Body of pancreas (tissue), 4 donors: ENCODE measurements at regions not wholly inside any gene's neighbourhood (a gene's known extent, or its start where the extent isn't known, plus 50 kb on each side); places are given as distances from the start of the nearest gene placed in this dataset.

ENCODE experiments used
- ATAC-seq: fragments of 150-250 bp; one replicate; pipeline ENCODE4 v1.9.1; 2016
- DNase-seq, 4 donors: peaks; one replicate each; pipeline ENCODE4 v3.0.0-alpha.2; 2019
- H3K27ac ChIP-seq, 4 donors: fragments of 200-600 bp; sonication (generic); 1 replicate in 3 of 4; 2 replicates in 1 of 4; pipeline versions ENCODE4 v1.5.1 to v1.6.1; 2016 to 2019; ENCODE audit warnings: mild to moderate bottlenecking in 1 of 4, mixed read lengths in 1 of 4, moderate library complexity in 1 of 4
- H3K27me3 ChIP-seq, 2 donors: fragments of 200-600 bp; sonication (generic); one replicate each; pipeline ENCODE4 v1.6.0; 2016; ENCODE audit warnings: mild to moderate bottlenecking in 1 of 2
- H3K36me3 ChIP-seq, 2 donors: fragments of 200-600 bp; sonication (generic); replicated peaks in 1 of 2; 2 replicates each; pipeline ENCODE4 v1.5.1; 2016; ENCODE audit warnings: low read depth in 2 of 2; ENCODE audit not compliant: insufficient read depth in 1 of 2
- H3K4me1 ChIP-seq: fragments of 200-600 bp; sonication (generic); one replicate; pipeline ENCODE4 v1.6.0; 2016
- H3K4me3 ChIP-seq, 2 donors: fragments of 200-600 bp; sonication (generic); 1 replicate in 1 of 2; 2 replicates in 1 of 2; pipeline ENCODE4 v1.5.1; 2016 to 2019
- H3K9me3 ChIP-seq, 3 donors: fragments of 200-600 bp; sonication (generic); 1 replicate in 2 of 3; 2 replicates in 1 of 3; pipeline ENCODE4 v1.5.1; 2016
- POLR2A ChIP-seq, 3 donors: fragments of 450-650 bp; IDR thresholded peaks; one replicate each; pipeline ENCODE4 v1.6.1; 2016; ENCODE audit warnings: antibody characterized with exemption in 3 of 3, mild to moderate bottlenecking in 2 of 3
- WGBS, 2 donors: methylation state at CpG; one replicate each; pipeline ENCODE4 v1.1.5; 2017; 5-methylcytosine and 5-hydroxymethylcytosine counted together
- intact Hi-C: fragments of 100-400 bp; cut with DNase I; formaldehyde crosslinking; loops from one replicate; pipeline ENCODE4 v1.15.1; 2023
- TF ChIP-seq, protein P1 (sequence below), 7 experiments: fragments of 450-650 bp in 4 of 7; fragments of 200-600 bp in 3 of 7; sonication (generic) in 3 of 7; IDR thresholded peaks; one replicate each; pipeline ENCODE4 v1.5.1; 2016 to 2019; ENCODE audit warnings: antibody characterized with exemption in 7 of 7

DNA sequence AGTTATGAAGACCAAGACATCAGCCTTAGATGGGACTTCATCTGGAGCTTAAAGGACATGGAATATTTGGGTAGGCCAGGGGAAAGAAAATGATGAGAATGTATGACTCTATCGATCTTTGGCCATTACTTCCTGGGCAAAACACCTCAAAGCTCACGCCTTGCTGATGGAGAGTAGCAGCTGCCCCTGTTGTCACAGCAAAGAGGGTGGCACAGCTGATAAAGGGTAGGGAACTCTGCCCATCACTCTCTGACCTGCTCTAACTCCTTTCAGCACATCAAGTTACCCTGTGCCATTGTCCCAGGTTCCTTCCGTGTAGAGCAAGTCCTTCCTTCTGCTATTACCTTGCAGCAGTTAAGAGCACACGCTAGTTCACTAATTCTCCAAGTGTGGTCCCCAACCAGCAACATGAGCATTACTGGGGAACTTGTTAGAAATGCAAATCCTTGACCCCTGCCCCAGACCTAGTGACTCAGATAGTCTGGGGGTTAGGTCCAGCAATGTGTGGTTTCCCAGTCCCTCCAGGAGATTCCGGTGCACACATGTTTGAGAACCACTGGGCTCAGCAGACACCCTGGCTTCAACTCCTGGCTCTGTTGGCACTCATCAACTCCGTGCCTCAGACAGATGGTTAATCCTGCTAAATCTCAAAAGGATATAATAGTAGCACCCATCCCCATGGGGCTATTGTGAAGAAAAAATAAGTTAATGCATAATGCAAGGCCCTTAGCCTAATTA lies 93.7 kb upstream of the EEA1 start:
- intact Hi-C loops, result no loop called here
- Histone ChIP-seq H3K9me3 (no peaks in the 10 kb centered on the region), H3K4me3 (no peak overlapping the region), H3K27ac (no peak overlapping the region), H3K27me3 (no peaks in the 10 kb centered on the region), H3K4me1 (peaks cover 25% of the 10 kb centered on the region), H3K36me3 (no peaks in the 10 kb centered on the region)
- WGBS, 2 donors, result 87 to 95% methylated on average over 6 of the region's 6 CpGs
- ATAC-seq (no peak), DNase-seq (no peak)
- TF ChIP-seq POLR2A (IDR thresholded peaks at IDR 0.05), result no peak
- TF ChIP-seq, protein P1, sequence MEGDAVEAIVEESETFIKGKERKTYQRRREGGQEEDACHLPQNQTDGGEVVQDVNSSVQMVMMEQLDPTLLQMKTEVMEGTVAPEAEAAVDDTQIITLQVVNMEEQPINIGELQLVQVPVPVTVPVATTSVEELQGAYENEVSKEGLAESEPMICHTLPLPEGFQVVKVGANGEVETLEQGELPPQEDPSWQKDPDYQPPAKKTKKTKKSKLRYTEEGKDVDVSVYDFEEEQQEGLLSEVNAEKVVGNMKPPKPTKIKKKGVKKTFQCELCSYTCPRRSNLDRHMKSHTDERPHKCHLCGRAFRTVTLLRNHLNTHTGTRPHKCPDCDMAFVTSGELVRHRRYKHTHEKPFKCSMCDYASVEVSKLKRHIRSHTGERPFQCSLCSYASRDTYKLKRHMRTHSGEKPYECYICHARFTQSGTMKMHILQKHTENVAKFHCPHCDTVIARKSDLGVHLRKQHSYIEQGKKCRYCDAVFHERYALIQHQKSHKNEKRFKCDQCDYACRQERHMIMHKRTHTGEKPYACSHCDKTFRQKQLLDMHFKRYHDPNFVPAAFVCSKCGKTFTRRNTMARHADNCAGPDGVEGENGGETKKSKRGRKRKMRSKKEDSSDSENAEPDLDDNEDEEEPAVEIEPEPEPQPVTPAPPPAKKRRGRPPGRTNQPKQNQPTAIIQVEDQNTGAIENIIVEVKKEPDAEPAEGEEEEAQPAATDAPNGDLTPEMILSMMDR (IDR thresholded peaks at IDR 0.05), result no peak

DNA sequence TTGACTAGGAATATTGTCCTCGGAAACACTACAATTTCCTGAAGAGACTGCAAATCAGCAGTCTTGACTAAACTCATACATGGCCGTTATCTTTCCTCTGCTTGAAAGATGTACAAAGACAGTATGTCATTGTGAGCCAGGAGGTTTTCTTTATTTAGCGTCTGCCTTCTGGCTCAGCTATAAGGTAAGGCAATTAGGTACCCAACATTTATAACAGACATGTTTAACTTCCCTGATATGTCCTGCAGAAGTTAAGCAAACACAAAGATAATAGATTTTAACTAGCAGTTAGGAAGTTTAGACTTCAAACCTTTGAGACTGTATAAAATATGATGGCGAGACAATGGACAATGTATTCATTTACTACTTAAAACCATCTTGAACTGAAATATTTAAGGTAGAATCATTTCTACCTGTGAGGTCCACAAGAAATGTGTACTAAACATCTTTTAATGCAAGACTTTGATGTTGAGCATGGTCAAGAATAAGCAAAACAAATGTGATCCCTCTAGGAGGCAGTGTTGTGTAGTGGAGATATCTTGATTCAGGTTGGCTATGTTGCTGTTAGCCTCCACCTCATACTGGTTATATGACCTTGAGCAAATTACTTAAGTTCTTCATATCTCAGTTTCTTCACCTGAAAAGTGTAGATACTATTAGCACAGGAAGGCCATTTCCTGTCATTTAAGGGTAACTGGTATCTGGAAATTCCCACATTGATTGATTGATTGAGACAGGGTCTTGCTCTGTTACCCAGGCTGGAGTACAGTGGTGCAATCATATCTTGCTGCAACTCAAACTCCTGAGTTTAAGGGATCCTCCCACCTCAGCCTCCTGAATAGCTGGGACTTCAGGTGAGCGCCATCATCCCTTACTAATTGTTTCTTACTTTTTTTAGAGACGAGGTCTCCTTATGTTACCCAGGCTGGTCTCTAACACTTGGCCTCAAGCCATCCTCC lies 96.3 kb upstream of the EEA1 start:
- ATAC-seq (peak; percentile 38), DNase-seq (no peak)
- H3K27ac ChIP-seq, result no peak overlapping the region
- no peaks in the 10 kb centered on the region for H3K36me3 ChIP-seq
- no peak overlapping the region for H3K4me3 ChIP-seq
- H3K4me1 ChIP-seq, result peaks cover 12% of the 10 kb centered on the region
- no peak for TF ChIP-seq POLR2A (IDR thresholded peaks at IDR 0.05)
- TF ChIP-seq, protein P1 (IDR thresholded peaks at IDR 0.05), result peak in 5 of 7 experiments; percentile 16 to 44 (median 34)
- no peaks in the 10 kb centered on the region for H3K27me3 ChIP-seq
- intact Hi-C loops, result no loop called here
- no peaks in the 10 kb centered on the region for H3K9me3 ChIP-seq
- WGBS, 2 donors, result 84% methylated on average over 6 of the region's 6 CpGs

DNA sequence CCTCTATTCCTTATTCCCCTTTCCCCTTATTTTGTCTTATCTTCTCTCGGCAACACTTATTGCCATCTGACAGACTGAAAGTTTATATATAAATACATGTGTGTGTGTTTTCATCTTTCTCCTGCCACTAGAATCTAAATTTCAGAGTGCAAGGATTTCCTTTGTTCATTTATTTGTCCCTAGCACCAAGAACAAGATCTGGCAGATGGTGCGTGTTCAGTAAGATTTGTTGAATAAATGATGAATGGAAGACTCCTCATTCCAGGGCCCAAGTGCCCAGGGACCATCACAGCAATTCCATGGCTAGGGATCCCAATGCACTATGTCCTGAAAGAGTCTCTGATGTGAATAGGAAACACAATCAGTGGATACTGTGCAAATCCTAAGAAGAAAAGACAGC lies 97.9 kb upstream of the EEA1 start:
- no peaks in the 10 kb centered on the region for H3K36me3 ChIP-seq
- no peak overlapping the region for H3K4me3 ChIP-seq
- DNase-seq, result no peak
- H3K27ac ChIP-seq, result no peak overlapping the region
- 88 to 96% methylated on average over 2 of the region's 2 CpGs for WGBS, 2 donors
- H3K9me3 ChIP-seq, result no peaks in the 10 kb centered on the region
- no peaks in the 10 kb centered on the region for H3K27me3 ChIP-seq
- H3K4me1 ChIP-seq, result no peaks in the 10 kb centered on the region
- no peak for ATAC-seq
- intact Hi-C loops, result no loop called here
- no peak for TF ChIP-seq POLR2A (IDR thresholded peaks at IDR 0.05)
- TF ChIP-seq, protein P1 (IDR thresholded peaks at IDR 0.05), result no peak

DNA sequence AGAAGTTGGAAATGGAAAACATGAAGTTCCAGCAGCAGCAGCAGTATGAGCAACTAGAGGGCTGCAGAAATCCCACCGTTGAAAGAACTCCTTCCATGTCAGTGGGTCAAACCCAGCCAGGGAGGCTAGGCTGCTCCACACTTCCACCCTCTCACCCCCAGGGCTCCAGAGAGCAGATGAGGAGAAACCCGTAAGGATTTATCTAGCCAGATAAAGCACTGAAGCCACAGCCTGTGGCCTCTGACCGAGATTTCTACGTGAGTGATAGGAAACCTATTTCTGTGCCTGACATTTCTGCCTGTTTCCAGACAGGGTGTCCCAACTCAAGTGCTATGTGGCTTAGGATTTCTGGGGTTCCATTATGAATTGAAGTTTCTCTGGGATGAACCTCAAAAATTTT lies 100.0 kb upstream of the EEA1 start:
- no peak for DNase-seq
- Histone ChIP-seq H3K9me3 (no peaks in the 10 kb centered on the region), H3K36me3 (no peaks in the 10 kb centered on the region), H3K4me3 (no peak overlapping the region), H3K27ac (no peak overlapping the region), H3K4me1 (no peaks in the 10 kb centered on the region), H3K27me3 (no peaks in the 10 kb centered on the region)
- no peak for ATAC-seq
- intact Hi-C loops, result no loop called here
- TF ChIP-seq, protein P1 (IDR thresholded peaks at IDR 0.05), result no peak
- TF ChIP-seq POLR2A (IDR thresholded peaks at IDR 0.05), result no peak
- WGBS, 2 donors, result 58 to 68% methylated on average over 4 of the region's 4 CpGs
